ENCODE measurements at regions not wholly inside any gene's neighbourhood (a gene's known extent, or its start where the extent isn't known, plus 50 kb on each side); places are given as distances from the start of the nearest gene placed in this dataset.

DNA sequence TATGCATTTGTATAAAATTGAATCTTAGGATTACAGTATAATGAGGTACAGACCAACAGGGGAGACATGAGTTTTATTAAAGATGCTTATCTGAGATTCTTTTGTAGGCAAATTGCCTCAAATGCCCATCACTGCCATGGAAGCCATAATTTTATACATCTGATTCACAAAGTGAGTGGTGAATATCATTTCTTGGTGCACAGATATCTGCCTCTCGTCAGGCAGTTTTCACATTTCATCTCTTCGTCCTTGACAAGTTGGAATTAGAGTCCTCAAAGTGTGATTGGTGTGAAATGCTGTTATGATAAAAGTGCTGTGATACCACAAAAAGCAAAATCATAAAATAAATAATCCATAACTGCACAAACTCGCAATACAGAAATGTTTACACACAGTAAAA, 1602.8 kb upstream of the DDX18 start (continued):
- TF ChIP-seq, protein P1, sequence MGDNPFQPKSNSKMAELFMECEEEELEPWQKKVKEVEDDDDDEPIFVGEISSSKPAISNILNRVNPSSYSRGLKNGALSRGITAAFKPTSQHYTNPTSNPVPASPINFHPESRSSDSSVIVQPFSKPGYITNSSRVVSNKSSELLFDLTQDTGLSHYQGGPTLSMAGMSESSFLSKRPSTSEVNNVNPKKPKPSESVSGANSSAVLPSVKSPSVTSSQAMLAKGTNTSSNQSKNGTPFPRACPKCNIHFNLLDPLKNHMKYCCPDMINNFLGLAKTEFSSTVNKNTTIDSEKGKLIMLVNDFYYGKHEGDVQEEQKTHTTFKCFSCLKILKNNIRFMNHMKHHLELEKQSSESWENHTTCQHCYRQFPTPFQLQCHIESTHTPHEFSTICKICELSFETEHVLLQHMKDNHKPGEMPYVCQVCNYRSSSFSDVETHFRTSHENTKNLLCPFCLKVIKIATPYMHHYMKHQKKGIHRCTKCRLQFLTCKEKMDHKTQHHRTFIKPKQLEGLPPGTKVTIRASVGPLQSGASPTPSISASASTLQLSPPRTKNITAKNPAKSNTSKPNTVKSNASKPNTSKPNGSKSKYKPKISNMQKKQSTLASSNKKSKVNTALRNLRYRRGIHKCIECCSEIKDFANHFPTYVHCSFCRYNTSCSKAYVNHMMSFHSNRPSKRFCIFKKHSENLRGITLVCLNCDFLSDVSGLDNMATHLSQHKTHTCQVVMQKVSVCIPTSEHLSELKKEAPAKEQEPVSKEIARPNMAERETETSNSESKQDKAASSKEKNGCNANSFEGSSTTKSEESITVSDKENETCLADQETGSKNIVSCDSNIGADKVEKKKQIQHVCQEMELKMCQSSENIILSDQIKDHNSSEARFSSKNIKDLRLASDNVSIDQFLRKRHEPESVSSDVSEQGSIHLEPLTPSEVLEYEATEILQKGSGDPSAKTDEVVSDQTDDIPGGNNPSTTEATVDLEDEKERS (tag by site-specific recombination; IDR thresholded peaks at IDR 0.05): no peak
- TF ChIP-seq ZNF16 (tag by site-specific recombination; IDR thresholded peaks at IDR 0.05; ENCODE audit: low read depth) (no peak), ZIC2 (tag by site-specific recombination; IDR thresholded peaks at IDR 0.05) (no peak), REPIN1 (tag by site-specific recombination; IDR thresholded peaks at IDR 0.05; ENCODE audit: low read depth) (no peak)
- TF ChIP-seq, protein P2, sequence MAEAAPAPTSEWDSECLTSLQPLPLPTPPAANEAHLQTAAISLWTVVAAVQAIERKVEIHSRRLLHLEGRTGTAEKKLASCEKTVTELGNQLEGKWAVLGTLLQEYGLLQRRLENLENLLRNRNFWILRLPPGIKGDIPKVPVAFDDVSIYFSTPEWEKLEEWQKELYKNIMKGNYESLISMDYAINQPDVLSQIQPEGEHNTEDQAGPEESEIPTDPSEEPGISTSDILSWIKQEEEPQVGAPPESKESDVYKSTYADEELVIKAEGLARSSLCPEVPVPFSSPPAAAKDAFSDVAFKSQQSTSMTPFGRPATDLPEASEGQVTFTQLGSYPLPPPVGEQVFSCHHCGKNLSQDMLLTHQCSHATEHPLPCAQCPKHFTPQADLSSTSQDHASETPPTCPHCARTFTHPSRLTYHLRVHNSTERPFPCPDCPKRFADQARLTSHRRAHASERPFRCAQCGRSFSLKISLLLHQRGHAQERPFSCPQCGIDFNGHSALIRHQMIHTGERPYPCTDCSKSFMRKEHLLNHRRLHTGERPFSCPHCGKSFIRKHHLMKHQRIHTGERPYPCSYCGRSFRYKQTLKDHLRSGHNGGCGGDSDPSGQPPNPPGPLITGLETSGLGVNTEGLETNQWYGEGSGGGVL (tag by site-specific recombination; IDR thresholded peaks at IDR 0.05): no peak

DNA sequence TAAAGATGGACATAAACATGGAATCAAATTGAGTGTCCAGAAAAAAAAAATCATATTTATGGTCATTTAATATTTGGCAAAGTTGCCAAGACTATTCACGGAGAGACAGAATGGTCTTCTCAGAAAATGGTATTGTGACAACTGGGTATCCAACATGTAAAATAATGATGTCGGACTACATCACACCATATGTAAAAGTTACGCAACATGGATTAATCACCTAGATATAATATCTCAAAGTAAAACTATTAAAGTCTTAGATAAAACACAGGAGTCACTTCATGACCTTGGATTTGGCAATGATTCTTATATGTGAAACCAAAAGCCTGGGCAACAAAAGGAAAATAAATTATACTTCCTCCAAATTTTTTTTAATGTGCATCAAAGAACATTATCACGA, 1591.7 kb upstream of the DDX18 start:
- TF ChIP-seq SCRT2 (tag by site-specific recombination; IDR thresholded peaks at IDR 0.05): no peak
- no peak for TF ChIP-seq ZFHX2 (tag by site-specific recombination; conservative IDR thresholded peaks at IDR 0.05)
- TF ChIP-seq ZNF837 (tag by site-specific recombination; IDR thresholded peaks at IDR 0.05): no peak
- TF ChIP-seq, protein P3, sequence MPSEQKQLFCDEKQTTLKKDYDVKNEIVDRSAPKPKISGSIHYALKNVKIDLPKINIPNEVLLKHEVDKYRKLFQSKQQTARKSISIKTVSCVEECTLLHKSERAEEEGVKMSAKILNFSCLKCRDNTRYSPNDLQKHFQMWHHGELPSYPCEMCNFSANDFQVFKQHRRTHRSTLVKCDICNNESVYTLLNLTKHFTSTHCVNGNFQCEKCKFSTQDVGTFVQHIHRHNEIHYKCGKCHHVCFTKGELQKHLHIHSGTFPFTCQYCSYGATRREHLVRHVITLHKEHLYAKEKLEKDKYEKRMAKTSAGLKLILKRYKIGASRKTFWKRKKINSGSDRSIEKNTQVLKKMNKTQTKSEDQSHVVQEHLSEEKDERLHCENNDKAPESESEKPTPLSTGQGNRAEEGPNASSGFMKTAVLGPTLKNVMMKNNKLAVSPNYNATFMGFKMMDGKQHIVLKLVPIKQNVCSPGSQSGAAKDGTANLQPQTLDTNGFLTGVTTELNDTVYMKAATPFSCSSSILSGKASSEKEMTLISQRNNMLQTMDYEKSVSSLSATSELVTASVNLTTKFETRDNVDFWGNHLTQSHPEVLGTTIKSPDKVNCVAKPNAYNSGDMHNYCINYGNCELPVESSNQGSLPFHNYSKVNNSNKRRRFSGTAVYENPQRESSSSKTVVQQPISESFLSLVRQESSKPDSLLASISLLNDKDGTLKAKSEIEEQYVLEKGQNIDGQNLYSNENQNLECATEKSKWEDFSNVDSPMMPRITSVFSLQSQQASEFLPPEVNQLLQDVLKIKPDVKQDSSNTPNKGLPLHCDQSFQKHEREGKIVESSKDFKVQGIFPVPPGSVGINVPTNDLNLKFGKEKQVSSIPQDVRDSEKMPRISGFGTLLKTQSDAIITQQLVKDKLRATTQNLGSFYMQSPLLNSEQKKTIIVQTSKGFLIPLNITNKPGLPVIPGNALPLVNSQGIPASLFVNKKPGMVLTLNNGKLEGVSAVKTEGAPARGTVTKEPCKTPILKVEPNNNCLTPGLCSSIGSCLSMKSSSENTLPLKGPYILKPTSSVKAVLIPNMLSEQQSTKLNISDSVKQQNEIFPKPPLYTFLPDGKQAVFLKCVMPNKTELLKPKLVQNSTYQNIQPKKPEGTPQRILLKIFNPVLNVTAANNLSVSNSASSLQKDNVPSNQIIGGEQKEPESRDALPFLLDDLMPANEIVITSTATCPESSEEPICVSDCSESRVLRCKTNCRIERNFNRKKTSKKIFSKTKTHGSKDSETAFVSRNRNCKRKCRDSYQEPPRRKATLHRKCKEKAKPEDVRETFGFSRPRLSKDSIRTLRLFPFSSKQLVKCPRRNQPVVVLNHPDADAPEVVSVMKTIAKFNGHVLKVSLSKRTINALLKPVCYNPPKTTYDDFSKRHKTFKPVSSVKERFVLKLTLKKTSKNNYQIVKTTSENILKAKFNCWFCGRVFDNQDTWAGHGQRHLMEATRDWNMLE (tag by site-specific recombination; conservative IDR thresholded peaks at IDR 0.05; ENCODE audit: low read depth): no peak
- H3K4me3 ChIP-seq (ENCODE audit: low read depth, low read length): no peak overlapping the region
- ChIA-PET CTCF (no interaction called here), POLR2A (no interaction called here)
- H3K9me3 ChIP-seq (ENCODE audit: control insufficient read depth, insufficient read depth, low read depth, low read length): no peaks in the 10 kb centered on the region
- no peaks in the 10 kb centered on the region for H3K36me3 ChIP-seq (ENCODE audit: control insufficient read depth in 2 of 2, insufficient read depth in 1 of 2, low read length in 2 of 2)
- no peaks in the 10 kb centered on the region for H3K4me1 ChIP-seq (ENCODE audit: control insufficient read depth, insufficient read depth, low read length)
- no peak overlapping the region for H3K27ac ChIP-seq (ENCODE audit: extremely low read depth, low read depth, low read length)

DNA sequence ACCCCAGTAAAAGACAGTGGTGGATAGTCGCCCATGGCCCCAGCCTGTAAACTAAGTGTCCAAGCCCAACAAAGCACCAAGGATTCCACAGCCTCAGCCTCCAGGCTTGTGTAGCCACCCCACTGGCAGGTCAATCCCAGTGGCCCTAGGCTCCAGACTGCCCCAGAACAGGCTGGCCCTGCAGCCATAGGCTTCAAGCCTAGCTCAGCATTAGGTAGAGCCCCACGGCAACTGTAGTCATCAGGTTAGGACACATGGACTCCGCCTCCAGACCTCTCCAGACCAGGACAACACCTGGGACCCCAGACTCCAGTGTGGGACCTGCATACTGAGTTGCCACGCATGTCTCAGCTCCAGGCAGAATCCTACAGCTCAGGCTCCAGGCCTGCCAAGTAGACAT, 1590.6 kb upstream of the DDX18 start:
- no peaks in the 10 kb centered on the region for H3K4me1 ChIP-seq (ENCODE audit: control insufficient read depth, insufficient read depth, low read length)
- H3K9me3 ChIP-seq (ENCODE audit: control insufficient read depth, insufficient read depth, low read depth, low read length): no peaks in the 10 kb centered on the region
- no peaks in the 10 kb centered on the region for H3K36me3 ChIP-seq (ENCODE audit: control insufficient read depth in 2 of 2, insufficient read depth in 1 of 2, low read length in 2 of 2)
- H3K27ac ChIP-seq (ENCODE audit: extremely low read depth, low read depth, low read length): no peak overlapping the region
- ChIA-PET CTCF (no interaction called here), POLR2A (no interaction called here)
- no peak overlapping the region for H3K4me3 ChIP-seq (ENCODE audit: low read depth, low read length)
- TF ChIP-seq HOXA7 (CRISPR knock-in tag; IDR thresholded peaks at IDR 0.05; ENCODE audit: borderline replicate concordance): no peak
- no peak for TF ChIP-seq ZBTB48 (tag by site-specific recombination; IDR thresholded peaks at IDR 0.05)
- TF ChIP-seq ZSCAN30 (tag by site-specific recombination; IDR thresholded peaks at IDR 0.05): no peak
- no peak for TF ChIP-seq ZNF138 (tag by site-specific recombination; IDR thresholded peaks at IDR 0.05; ENCODE audit: borderline replicate concordance)
- TF ChIP-seq, protein P4, sequence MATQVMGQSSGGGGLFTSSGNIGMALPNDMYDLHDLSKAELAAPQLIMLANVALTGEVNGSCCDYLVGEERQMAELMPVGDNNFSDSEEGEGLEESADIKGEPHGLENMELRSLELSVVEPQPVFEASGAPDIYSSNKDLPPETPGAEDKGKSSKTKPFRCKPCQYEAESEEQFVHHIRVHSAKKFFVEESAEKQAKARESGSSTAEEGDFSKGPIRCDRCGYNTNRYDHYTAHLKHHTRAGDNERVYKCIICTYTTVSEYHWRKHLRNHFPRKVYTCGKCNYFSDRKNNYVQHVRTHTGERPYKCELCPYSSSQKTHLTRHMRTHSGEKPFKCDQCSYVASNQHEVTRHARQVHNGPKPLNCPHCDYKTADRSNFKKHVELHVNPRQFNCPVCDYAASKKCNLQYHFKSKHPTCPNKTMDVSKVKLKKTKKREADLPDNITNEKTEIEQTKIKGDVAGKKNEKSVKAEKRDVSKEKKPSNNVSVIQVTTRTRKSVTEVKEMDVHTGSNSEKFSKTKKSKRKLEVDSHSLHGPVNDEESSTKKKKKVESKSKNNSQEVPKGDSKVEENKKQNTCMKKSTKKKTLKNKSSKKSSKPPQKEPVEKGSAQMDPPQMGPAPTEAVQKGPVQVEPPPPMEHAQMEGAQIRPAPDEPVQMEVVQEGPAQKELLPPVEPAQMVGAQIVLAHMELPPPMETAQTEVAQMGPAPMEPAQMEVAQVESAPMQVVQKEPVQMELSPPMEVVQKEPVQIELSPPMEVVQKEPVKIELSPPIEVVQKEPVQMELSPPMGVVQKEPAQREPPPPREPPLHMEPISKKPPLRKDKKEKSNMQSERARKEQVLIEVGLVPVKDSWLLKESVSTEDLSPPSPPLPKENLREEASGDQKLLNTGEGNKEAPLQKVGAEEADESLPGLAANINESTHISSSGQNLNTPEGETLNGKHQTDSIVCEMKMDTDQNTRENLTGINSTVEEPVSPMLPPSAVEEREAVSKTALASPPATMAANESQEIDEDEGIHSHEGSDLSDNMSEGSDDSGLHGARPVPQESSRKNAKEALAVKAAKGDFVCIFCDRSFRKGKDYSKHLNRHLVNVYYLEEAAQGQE (tag by site-specific recombination; IDR thresholded peaks at IDR 0.05): no peak
- TF ChIP-seq ZNF658 (tag by site-specific recombination; IDR thresholded peaks at IDR 0.05): no peak
- no peak for TF ChIP-seq KLF16 (tag by site-specific recombination; IDR thresholded peaks at IDR 0.05)
- TF ChIP-seq ZNF530 (tag by site-specific recombination; IDR thresholded peaks at IDR 0.05; ENCODE audit: low read depth): no peak
- no peak for TF ChIP-seq ZFHX2 (tag by site-specific recombination; conservative IDR thresholded peaks at IDR 0.05)
- TF ChIP-seq GLIS2 (tag by site-specific recombination; IDR thresholded peaks at IDR 0.05): no peak
- no peak for TF ChIP-seq ZNF416 (tag by site-specific recombination; IDR thresholded peaks at IDR 0.05)
- TF ChIP-seq, protein P5, sequence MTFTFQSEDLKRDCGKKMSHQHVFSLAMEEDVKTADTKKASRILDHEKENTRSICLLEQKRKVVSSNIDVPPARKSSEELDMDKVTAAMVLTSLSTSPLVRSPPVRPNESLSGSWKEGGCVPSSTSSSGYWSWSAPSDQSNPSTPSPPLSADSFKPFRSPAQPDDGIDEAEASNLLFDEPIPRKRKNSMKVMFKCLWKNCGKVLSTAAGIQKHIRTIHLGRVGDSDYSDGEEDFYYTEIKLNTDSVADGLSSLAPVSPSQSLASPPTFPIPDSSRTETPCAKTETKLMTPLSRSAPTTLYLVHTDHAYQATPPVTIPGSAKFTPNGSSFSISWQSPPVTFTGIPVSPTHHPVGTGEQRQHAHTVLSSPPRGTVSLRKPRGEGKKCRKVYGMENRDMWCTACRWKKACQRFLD (tag by site-specific recombination; IDR thresholded peaks at IDR 0.05): no peak

Measured in HEK293 (cell line).